IMR-90 (cell line): ENCODE measurements at regions not wholly inside any gene's neighbourhood (a gene's known extent, or its start where the extent isn't known, plus 50 kb on each side); places are given as distances from the start of the nearest gene placed in this dataset.

Experiments used
- ATAC-seq: fragments of 200-7000 bp; cut with Tn5 transposase; 2 replicates; pipeline ENCODE4 v1.9.1; 2020; ENCODE audit warnings: low read depth, mild to moderate bottlenecking, moderate library complexity
- BruUV-seq: library from RNA; stranded (reverse); fragments of 400-500 nt; replicated peaks from 2 replicates; lab custom pipeline; 2021; lab: Mats Ljungman, UMichigan
- CTCF ChIA-PET: fragments of 300-600 bp; formaldehyde crosslinking; extraction: SDS; loops from one replicate; lab custom pipeline; 2021; ENCODE audit warnings: antibody characterized with exemption; lab: Yijun Ruan, JAX
- POLR2A ChIA-PET: fragments of 300-600 bp; sonication (Branson Sonifier 250); formaldehyde crosslinking; loops from one replicate; lab custom pipeline; 2022; ENCODE audit warnings: antibody characterized with exemption; ENCODE audit not compliant: unreplicated experiment; lab: Charles Lee
- DNase-seq: peaks from one replicate; pipeline ENCODE4 v3.0.0; 2013
- H2AFZ ChIP-seq: replicated peaks from 2 replicates; pipeline ENCODE3; 2013; ENCODE audit warnings: low read length, mild to moderate bottlenecking; ENCODE audit not compliant: poor library complexity
- H2AK5ac ChIP-seq: 2 replicates; pipeline ENCODE4 v1.6.1; 2013; ENCODE audit warnings: low read depth, low read length, inconsistent platforms
- H2AK9ac ChIP-seq: replicated peaks from 2 replicates; pipeline ENCODE3; 2013; ENCODE audit warnings: mild to moderate bottlenecking, low read depth, low read length, moderate library complexity; ENCODE audit not compliant: poor library complexity
- H2BK120ac ChIP-seq: 2 replicates; pipeline ENCODE4 v1.6.1; 2013; ENCODE audit warnings: low read depth, low read length, inconsistent platforms
- H2BK15ac ChIP-seq: 3 replicates; pipeline ENCODE4 v1.6.1; 2013; ENCODE audit warnings: low read depth, low read length, inconsistent platforms
- H2BK20ac ChIP-seq: 2 replicates; pipeline ENCODE4 v1.6.1; 2013; ENCODE audit warnings: low read depth, mild to moderate bottlenecking, inconsistent platforms, low read length, moderate library complexity
- H2BK5ac ChIP-seq: 2 replicates; pipeline ENCODE4 v1.6.1; 2013; ENCODE audit warnings: mild to moderate bottlenecking, low read depth, low read length, inconsistent platforms; ENCODE audit not compliant: poor library complexity, severe bottlenecking
- H3K14ac ChIP-seq: replicated peaks from 2 replicates; pipeline ENCODE4 v1.6.1; 2013; ENCODE audit warnings: low read depth, low read length, inconsistent platforms
- H3K18ac ChIP-seq: 2 replicates; pipeline ENCODE4 v1.6.1; 2013; ENCODE audit warnings: low read depth, low read length, control low read depth
- H3K23ac ChIP-seq: 2 replicates; pipeline ENCODE4 v1.6.1; 2013; ENCODE audit warnings: low read depth, low read length, inconsistent platforms
- H3K27ac ChIP-seq: 2 replicates; pipeline ENCODE4 v1.5.1; 2013; ENCODE audit warnings: mild to moderate bottlenecking, control low read depth, low read length; ENCODE audit not compliant: insufficient read depth
- H3K27me3 ChIP-seq: 2 replicates; pipeline ENCODE4 v1.6.1; 2013; ENCODE audit warnings: low read length; ENCODE audit not compliant: control insufficient read depth, insufficient read depth
- H3K36me3 ChIP-seq: 2 replicates; pipeline ENCODE4 v1.6.1; 2013; ENCODE audit warnings: low read length, mixed read lengths; ENCODE audit not compliant: control insufficient read depth, insufficient read depth
- H3K4ac ChIP-seq: 2 replicates; pipeline ENCODE4 v1.6.1; 2013; ENCODE audit warnings: low read depth, low read length, inconsistent platforms
- H3K4me1 ChIP-seq: 2 replicates; pipeline ENCODE4 v1.6.1; 2013; ENCODE audit warnings: low read length, mixed read lengths; ENCODE audit not compliant: control insufficient read depth, insufficient read depth
- H3K4me2 ChIP-seq: 2 replicates; pipeline ENCODE4 v1.6.1; 2013; ENCODE audit warnings: low read depth, mild to moderate bottlenecking, control low read depth, low read length, moderate library complexity
- H3K4me3 ChIP-seq: 2 replicates; pipeline ENCODE4 v1.5.1; 2013; ENCODE audit warnings: low read depth, mild to moderate bottlenecking, control low read depth, low read length, moderate library complexity; ENCODE audit not compliant: insufficient read depth
- H3K56ac ChIP-seq: 2 replicates; pipeline ENCODE4 v1.6.1; 2013; ENCODE audit warnings: low read length, inconsistent platforms; ENCODE audit not compliant: insufficient read depth; ENCODE audit errors: extremely low read depth
- H3K79me1 ChIP-seq, 2 experiments: 2 replicates each; pipeline ENCODE4 v1.6.1; 2013; ENCODE audit warnings: low read length in 2 of 2, inconsistent platforms in 1 of 2, low read depth in 1 of 2
- H3K9ac ChIP-seq: 2 replicates; pipeline ENCODE4 v1.6.1; 2013; ENCODE audit warnings: low read depth, low read length, control low read depth
- H3K9me1 ChIP-seq: 2 replicates; pipeline ENCODE4 v1.6.1; 2013; ENCODE audit warnings: low read length, inconsistent platforms; ENCODE audit not compliant: insufficient read depth
- H3K9me3 ChIP-seq: 2 replicates; pipeline ENCODE4 v1.6.1; 2013; ENCODE audit warnings: low read length; ENCODE audit not compliant: control insufficient read depth, insufficient read depth
- H4K20me1 ChIP-seq: 2 replicates; pipeline ENCODE4 v1.6.1; 2013; ENCODE audit warnings: low read length, inconsistent platforms; ENCODE audit not compliant: insufficient read depth
- H4K5ac ChIP-seq: 2 replicates; pipeline ENCODE4 v1.6.1; 2013; ENCODE audit warnings: mild to moderate bottlenecking, low read depth, low read length, control low read depth
- H4K8ac ChIP-seq, 2 experiments: 2 replicates each; pipeline ENCODE4 v1.6.1; 2013; ENCODE audit warnings: low read depth in 2 of 2, low read length in 2 of 2, control low read depth in 1 of 2, inconsistent platforms in 1 of 2
- H4K91ac ChIP-seq: 2 replicates; pipeline ENCODE4 v1.6.1; 2013; ENCODE audit warnings: low read depth, low read length, inconsistent platforms; ENCODE audit not compliant: insufficient read depth
- BHLHE40 ChIP-seq: fragments of 150-350 bp; IDR thresholded peaks from 2 replicates; pipeline ENCODE4 v1.6.1; 2016; ENCODE audit warnings: mild to moderate bottlenecking, low read depth, low read length
- CEBPB ChIP-seq: IDR thresholded peaks from 2 replicates; pipeline ENCODE4 v1.6.1; 2012; ENCODE audit warnings: low read depth, low read length, improper control_type of control experiment
- CTCF ChIP-seq: conservative IDR thresholded peaks from 2 replicates; pipeline ENCODE4 v1.5.1; 2012; ENCODE audit warnings: mild to moderate bottlenecking, low read depth, low read length, improper control_type of control experiment
- ELK1 ChIP-seq: fragments of 150-350 bp; IDR thresholded peaks from 2 replicates; pipeline ENCODE4 v1.6.1; 2016; ENCODE audit warnings: low read depth, mild to moderate bottlenecking, low read length, moderate library complexity, borderline replicate concordance
- FOS ChIP-seq: fragments of 150-350 bp; IDR thresholded peaks from 2 replicates; pipeline ENCODE4 v1.6.1; 2016; ENCODE audit warnings: low read depth, low read length
- MAFK ChIP-seq: IDR thresholded peaks from 2 replicates; pipeline ENCODE4 v1.6.1; 2012; ENCODE audit warnings: low read depth, low read length, improper control_type of control experiment
- MAZ ChIP-seq: IDR thresholded peaks from 2 replicates; pipeline ENCODE4 v1.6.1; 2012; ENCODE audit warnings: low read depth, mild to moderate bottlenecking, low read length, improper control_type of control experiment, moderate library complexity, borderline replicate concordance
- MXI1 ChIP-seq: IDR thresholded peaks from 2 replicates; pipeline ENCODE4 v1.6.1; 2012; ENCODE audit warnings: low read depth, mild to moderate bottlenecking, low read length, moderate library complexity, borderline replicate concordance
- NFE2L2 ChIP-seq: fragments of 150-350 bp; IDR thresholded peaks from 2 replicates; pipeline ENCODE4 v1.6.1; 2016; ENCODE audit warnings: low read depth, mild to moderate bottlenecking, low read length
- RAD21 ChIP-seq: IDR thresholded peaks from 2 replicates; pipeline ENCODE4 v1.6.1; 2012; ENCODE audit warnings: low read length, improper control_type of control experiment
- RCOR1 ChIP-seq: IDR thresholded peaks from 2 replicates; pipeline ENCODE4 v1.6.1; 2012; ENCODE audit warnings: mild to moderate bottlenecking, low read length, improper control_type of control experiment; ENCODE audit not compliant: insufficient replicate concordance
- RFX5 ChIP-seq: IDR thresholded peaks from 2 replicates; pipeline ENCODE4 v1.8.0; 2012; ENCODE audit warnings: low read depth, mild to moderate bottlenecking, low read length, moderate library complexity
- SMC3 ChIP-seq: fragments of 150-350 bp; IDR thresholded peaks from 2 replicates; pipeline ENCODE4 v1.6.1; 2016; ENCODE audit warnings: low read depth, mild to moderate bottlenecking, antibody characterized with exemption, low read length, moderate library complexity
- USF2 ChIP-seq: fragments of 150-350 bp; IDR thresholded peaks from 2 replicates; pipeline ENCODE4 v1.6.1; 2017; ENCODE audit warnings: mild to moderate bottlenecking, antibody characterized with exemption, low read length, low read depth
- whole genome bisulfite sequencing, 2 experiments: methylation state at CpG; one replicate each; pipeline versions ENCODE4 v1.1.5 to v1.1.7; 2013; ENCODE audit warnings: missing lambda C conversion rate in 2 of 2; ENCODE audit not compliant: insufficient read length in 1 of 2; ENCODE audit errors: extremely low coverage in 2 of 2; 5-methylcytosine and 5-hydroxymethylcytosine counted together
- dilution Hi-C: fragments of 300-500 bp; cut with HindIII; formaldehyde crosslinking; loops from one replicate; pipeline ENCODE4 v1.14.3; 2018; ENCODE audit warnings: low sequenced_read_pairs; ENCODE audit not compliant: unreplicated experiment
- in situ Hi-C: fragments of 300-500 bp; cut with MboI; formaldehyde crosslinking; loops from 3 replicates; pipeline ENCODE4 v1.14.3; 2019; ENCODE audit warnings: low sequenced_read_pairs, inconsistent platforms, mixed read lengths
- intact Hi-C: fragments of 100-400 bp; cut with micrococcal nuclease; formaldehyde crosslinking; loops from 2 replicates; pipeline ENCODE4 v1.10.0; 2022

- peak overlapping the region; percentile 99 for H2BK5ac ChIP-seq
- POLR2A ChIA-PET = interaction anchor here (0.6 to 1.3 kb wide), 5 partner anchors 27 to 78 kb away, joined by 3 to 5 read pairs (median 3); no protein-coding TSS in a partner anchor
- in situ Hi-C loops (no loop called here), intact Hi-C loops (loop anchor here (1.0 to 5.0 kb wide), 7 partner anchors 36 to 484 kb away; partner anchors contain the start of gene IL12A), dilution Hi-C loops (no loop called here)
- no peak overlapping the region for H3K4me3 ChIP-seq
- H4K91ac ChIP-seq = peak overlapping the region; percentile 97
- TF ChIP-seq CEBPB (peak; percentile 62), MXI1 (0 out of 2 replicates have a peak, but pooled peaks have one; percentile 0), SMC3 (no peak), RAD21 (no peak), USF2 (no peak), CTCF (0 out of 2 replicates have a peak, but pooled peaks have one; percentile 0), RFX5 (0 out of 2 replicates have a peak, but pooled peaks have one; percentile 6), ELK1 (no peak), BHLHE40 (peak; percentile 89), FOS (peak; percentile 82), RCOR1 (peak; percentile 73), MAFK (peak; percentile 95), NFE2L2 (peak; percentile 80), MAZ (0 out of 2 replicates have a peak, but pooled peaks have one; percentile 27)
- H3K9me3 ChIP-seq = peaks cover under 1% of the 10 kb centered on the region
- peak overlapping the region; percentile 99 for H3K18ac ChIP-seq
- peaks cover 24% of the 10 kb centered on the region for H3K4me1 ChIP-seq
- peak overlapping the region; percentile 44; the same call in 1 of the 2 replicates for H3K4me2 ChIP-seq
- peak overlapping the region; percentile 95 for H3K56ac ChIP-seq
- peak; percentile 98 for DNase-seq
- CTCF ChIA-PET = interaction anchor here (0.6 to 2.9 kb wide), 14 partner anchors 9 to 486 kb away, joined by 3 to 22 read pairs (median 4); partner anchors contain the start of gene IL12A
- H3K9ac ChIP-seq = peak overlapping the region; percentile 47; the same call in 1 of the 2 replicates
- H3K27ac ChIP-seq = peak overlapping the region; percentile 93
- H2BK20ac ChIP-seq = peak overlapping the region; percentile 99
- H3K36me3 ChIP-seq = no peaks in the 10 kb centered on the region
- H3K14ac ChIP-seq = peak overlapping the region; percentile 54; the same call in 1 of the 2 replicates
- H2BK15ac ChIP-seq = peak overlapping the region; percentile 71; the same call in 1 of the 3 replicates
- H3K23ac ChIP-seq = peak overlapping the region; percentile 94
- no peaks in the 10 kb centered on the region for H4K20me1 ChIP-seq
- peak overlapping the region; percentile 76 to 98; a peak in 3 of 4 replicates for H4K8ac ChIP-seq
- WGBS, 2 experiments = 11% methylated on average over 2 of the region's 6 CpGs; no CpG with 5 or more reads in 1 of the 2 experiments
- no peaks in the 10 kb centered on the region for H3K79me1 ChIP-seq
- peak; percentile 87 for ATAC-seq
- H2BK120ac ChIP-seq = peak overlapping the region; percentile 98
- peak overlapping the region; percentile 91 for H2AK9ac ChIP-seq
- peak overlapping the region; percentile 92; the same call in 1 of the 2 replicates for H2AK5ac ChIP-seq
- no TSS peak for BruUV-seq
- H3K4ac ChIP-seq = peak overlapping the region; percentile 97
- peak overlapping the region; percentile 86; the same call in 1 of the 2 replicates for H4K5ac ChIP-seq
- H3K9me1 ChIP-seq = peaks cover 18% of the 10 kb centered on the region
- no peaks in the 10 kb centered on the region for H3K27me3 ChIP-seq
- H2AFZ ChIP-seq = no peak overlapping the region
These were observed 60.0 kb upstream of the IL12A start for GRCh38 chr3:159928666-159929065.
